ENCODE measurements at regions not wholly inside any gene's neighbourhood (a gene's known extent, or its start where the extent isn't known, plus 50 kb on each side); places are given as distances from the start of the nearest gene placed in this dataset.

DNA sequence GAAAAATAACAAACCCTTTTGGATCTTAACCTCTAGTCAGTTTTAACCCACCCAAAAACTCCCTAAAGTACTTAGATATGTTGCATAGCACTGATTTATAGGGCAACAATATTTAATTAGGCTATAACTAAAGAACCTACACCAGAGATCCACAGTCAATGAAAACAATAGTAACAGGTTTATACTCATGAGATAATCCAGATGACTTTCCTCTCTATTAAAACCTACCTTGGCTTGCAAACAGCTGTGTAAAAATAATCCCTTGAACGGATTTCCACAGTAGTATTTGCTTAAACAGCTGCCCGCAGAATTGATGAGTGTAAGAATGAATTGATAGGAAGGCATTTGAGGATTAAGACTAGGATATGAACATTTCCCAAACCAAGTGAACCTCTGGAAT lies 104.3 kb upstream of the PTPRR start:
- intact Hi-C loops (cut with DNase I; ENCODE audit: low total_unique reads): no loop called here
- Histone ChIP-seq H3K27ac (no peak overlapping the region), H3K27me3 (no peaks in the 10 kb centered on the region), H3K9me3 (no peaks in the 10 kb centered on the region), H3K4me3 (no peak overlapping the region), H3K36me3 (no peaks in the 10 kb centered on the region), H3K4me1 (no peaks in the 10 kb centered on the region)
- TF ChIP-seq POLR2AphosphoS5 (IDR thresholded peaks at IDR 0.05): no peak
- TF ChIP-seq, protein P1, sequence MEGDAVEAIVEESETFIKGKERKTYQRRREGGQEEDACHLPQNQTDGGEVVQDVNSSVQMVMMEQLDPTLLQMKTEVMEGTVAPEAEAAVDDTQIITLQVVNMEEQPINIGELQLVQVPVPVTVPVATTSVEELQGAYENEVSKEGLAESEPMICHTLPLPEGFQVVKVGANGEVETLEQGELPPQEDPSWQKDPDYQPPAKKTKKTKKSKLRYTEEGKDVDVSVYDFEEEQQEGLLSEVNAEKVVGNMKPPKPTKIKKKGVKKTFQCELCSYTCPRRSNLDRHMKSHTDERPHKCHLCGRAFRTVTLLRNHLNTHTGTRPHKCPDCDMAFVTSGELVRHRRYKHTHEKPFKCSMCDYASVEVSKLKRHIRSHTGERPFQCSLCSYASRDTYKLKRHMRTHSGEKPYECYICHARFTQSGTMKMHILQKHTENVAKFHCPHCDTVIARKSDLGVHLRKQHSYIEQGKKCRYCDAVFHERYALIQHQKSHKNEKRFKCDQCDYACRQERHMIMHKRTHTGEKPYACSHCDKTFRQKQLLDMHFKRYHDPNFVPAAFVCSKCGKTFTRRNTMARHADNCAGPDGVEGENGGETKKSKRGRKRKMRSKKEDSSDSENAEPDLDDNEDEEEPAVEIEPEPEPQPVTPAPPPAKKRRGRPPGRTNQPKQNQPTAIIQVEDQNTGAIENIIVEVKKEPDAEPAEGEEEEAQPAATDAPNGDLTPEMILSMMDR (IDR thresholded peaks at IDR 0.05): no peak
- no peak for TF ChIP-seq POLR2A (IDR thresholded peaks at IDR 0.05)
- no peak for TF ChIP-seq EP300 (IDR thresholded peaks at IDR 0.05)
- DNase-seq: no peak
- 69 to 87% (median 76%) methylated on average over 2 of the region's 2 CpGs for WGBS, 5 donors

DNA sequence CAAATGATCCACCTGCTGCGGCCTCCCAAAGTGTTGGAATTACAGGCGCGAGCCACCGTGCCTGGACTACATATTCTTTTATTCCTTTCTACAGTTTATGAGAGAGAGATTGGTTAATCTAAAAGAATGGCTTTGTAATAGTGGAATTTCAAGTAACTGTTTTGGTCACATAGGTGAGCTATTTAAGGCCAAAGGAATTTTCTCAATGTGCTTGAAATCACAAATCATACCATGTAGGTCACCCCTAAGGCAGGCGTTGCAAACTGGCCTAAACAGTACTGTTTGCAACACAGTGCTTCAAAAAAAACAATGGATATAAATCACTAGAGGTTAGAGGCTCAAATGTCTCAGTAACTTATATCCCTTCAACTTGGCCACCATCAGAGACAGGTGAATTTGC lies 103.7 kb upstream of the PTPRR start:
- TF ChIP-seq POLR2A (IDR thresholded peaks at IDR 0.05) (no peak), POLR2AphosphoS5 (IDR thresholded peaks at IDR 0.05) (no peak), EP300 (IDR thresholded peaks at IDR 0.05) (no peak)
- TF ChIP-seq, protein P1 (IDR thresholded peaks at IDR 0.05): no peak
- intact Hi-C loops (cut with DNase I; ENCODE audit: low total_unique reads): no loop called here
- 86 to 94% (median 92%) methylated on average over 5 of the region's 5 CpGs for WGBS, 5 donors
- Histone ChIP-seq H3K9me3 (no peaks in the 10 kb centered on the region), H3K27me3 (no peaks in the 10 kb centered on the region), H3K4me1 (no peaks in the 10 kb centered on the region), H3K4me3 (no peak overlapping the region), H3K36me3 (no peaks in the 10 kb centered on the region), H3K27ac (no peak overlapping the region)
- DNase-seq: no peak

DNA sequence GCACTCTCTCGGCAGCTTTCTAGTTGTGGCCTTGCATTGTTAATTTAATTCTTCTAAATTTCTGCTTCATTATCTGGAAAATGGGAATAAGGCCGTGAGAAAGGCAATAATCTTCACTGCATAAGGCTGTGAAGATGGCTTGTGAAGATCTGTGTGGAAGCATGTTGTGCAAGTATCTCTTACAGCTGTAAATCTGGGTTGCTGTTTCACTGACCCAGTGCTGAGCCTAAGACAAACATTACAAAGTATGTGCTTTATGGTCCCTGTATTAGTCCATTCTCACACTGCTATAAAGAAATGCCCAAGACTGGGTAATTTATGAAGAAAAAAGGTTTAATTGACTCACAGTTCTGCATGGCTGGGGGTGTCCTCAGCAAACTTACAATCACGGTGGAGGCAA lies 101.0 kb upstream of the PTPRR start:
- no peak for DNase-seq
- intact Hi-C loops (cut with DNase I; ENCODE audit: low total_unique reads): no loop called here

DNA sequence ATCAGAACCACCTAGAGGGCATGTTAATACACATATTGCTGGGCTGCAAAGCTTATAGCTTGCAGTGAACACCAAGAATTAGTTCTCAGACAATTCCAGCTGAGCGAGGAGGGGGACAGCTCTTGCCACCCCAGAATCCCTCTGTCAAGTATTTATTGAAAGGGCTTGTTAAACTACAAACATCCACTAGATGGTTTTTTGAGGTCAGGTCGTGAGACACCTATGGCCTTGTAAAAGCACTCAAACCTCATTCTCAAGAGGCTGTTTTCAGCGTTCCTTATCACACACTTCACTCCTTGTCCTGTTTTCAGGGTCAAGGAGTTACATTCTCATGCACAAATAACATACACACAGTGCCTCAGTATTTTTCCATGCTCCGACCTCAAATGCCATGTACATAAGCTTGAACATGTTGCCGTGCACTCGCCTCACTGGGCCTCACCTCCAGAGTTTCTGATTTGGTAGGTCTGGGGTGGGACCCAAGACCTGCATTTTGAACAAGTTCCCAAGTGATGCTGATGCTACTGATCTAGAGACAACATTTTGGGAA lies 98.8 kb upstream of the PTPRR start:
- Histone ChIP-seq H3K27ac (no peak overlapping the region), H3K36me3 (no peaks in the 10 kb centered on the region), H3K4me3 (no peak overlapping the region), H3K9me3 (no peaks in the 10 kb centered on the region), H3K27me3 (no peaks in the 10 kb centered on the region), H3K4me1 (no peaks in the 10 kb centered on the region)
- intact Hi-C loops (cut with DNase I; ENCODE audit: low total_unique reads): loop anchor here (5.0 kb wide), 1 partner anchor 287 kb away; no protein-coding TSS in a partner anchor
- TF ChIP-seq, protein P1 (IDR thresholded peaks at IDR 0.05): no peak
- TF ChIP-seq POLR2A (IDR thresholded peaks at IDR 0.05): no peak
- DNase-seq: no peak
- 71 to 80% (median 76%) methylated on average over 6 of the region's 6 CpGs for WGBS, 5 donors

More for the DNA sequence above, 101.0 kb upstream of the PTPRR start:
- Histone ChIP-seq H3K4me1 (no peaks in the 10 kb centered on the region), H3K4me3 (no peak overlapping the region), H3K36me3 (no peaks in the 10 kb centered on the region), H3K9me3 (no peaks in the 10 kb centered on the region), H3K27ac (no peak overlapping the region), H3K27me3 (no peaks in the 10 kb centered on the region)
- TF ChIP-seq POLR2AphosphoS5 (IDR thresholded peaks at IDR 0.05): no peak
- no peak for TF ChIP-seq POLR2A (IDR thresholded peaks at IDR 0.05)
- no peak for TF ChIP-seq EP300 (IDR thresholded peaks at IDR 0.05)
- TF ChIP-seq, protein P1 (IDR thresholded peaks at IDR 0.05): no peak
- WGBS, 5 donors: 71 to 91% (median 88%) methylated on average over 3 of the region's 3 CpGs
